GM12878 (cell line): ENCODE measurements at regions not wholly inside any gene's neighbourhood (a gene's known extent, or its start where the extent isn't known, plus 50 kb on each side); places are given as distances from the start of the nearest gene placed in this dataset.

Experiments
- ATAC-seq: fragments of 200-7000 bp; cut with Tn5 transposase; 3 replicates; pipeline ENCODE4 v1.9.1; 2020; ENCODE audit warnings: mild to moderate bottlenecking, moderate library complexity
- BruUV-seq: library from RNA; stranded (reverse); fragments of 400-500 nt; replicated peaks from 2 replicates; lab custom pipeline; 2021; lab: Mats Ljungman, UMichigan
- CTCF ChIA-PET: fragments of 300-600 bp; sonication (Branson Sonifier 250); formaldehyde crosslinking; extraction: SDS; loops from one replicate; lab custom pipeline; 2021; ENCODE audit warnings: inconsistent platforms; lab: Yijun Ruan, JAX
- POLR2A ChIA-PET: fragments of 350-600 bp; formaldehyde crosslinking; extraction: SDS; loops from one replicate; lab custom pipeline; 2021; ENCODE audit warnings: inconsistent platforms; lab: Charles Lee
- RAD21 ChIA-PET: fragments of 300-600 bp; sonication (Branson Sonifier 250); formaldehyde crosslinking; loops from one replicate; lab custom pipeline; 2023; ENCODE audit warnings: antibody characterized with exemption; ENCODE audit not compliant: unreplicated experiment; lab: Charles Lee
- SMC1A ChIA-PET: fragments of 300-600 bp; sonication (Branson Sonifier 250); formaldehyde crosslinking; loops from one replicate; lab custom pipeline; 2023; ENCODE audit not compliant: unreplicated experiment, uncharacterized antibody; lab: Charles Lee
- DNase-seq: peaks from one replicate; pipeline ENCODE4 v3.0.0-alpha.2; 2011; ENCODE audit warnings: low read depth, low spot score
- FAIRE-seq: peaks from 3 replicates; lab custom pipeline; 2011; peaks lifted over from hg19 to GRCh38; lab: Jason Lieb, UNC
- H2AFZ ChIP-seq: 2 replicates; pipeline ENCODE4 v1.6.0; 2011; ENCODE audit warnings: low read depth, low read length, control low read depth; ENCODE audit not compliant: control insufficient read depth
- H3K27ac ChIP-seq: 2 replicates; pipeline ENCODE4 v1.5.1; 2011; ENCODE audit warnings: control low read depth; ENCODE audit not compliant: control insufficient read depth, insufficient read depth
- H3K27me3 ChIP-seq, 2 experiments: replicated peaks in 1 of 2; 2 replicates each; pipeline versions ENCODE4 v1.6.0 to v1.6.1; 2011; ENCODE audit warnings: low read length in 1 of 2; ENCODE audit not compliant: control insufficient read depth in 2 of 2, insufficient read depth in 2 of 2
- H3K36me3 ChIP-seq, 2 experiments: 2 replicates each; pipeline ENCODE4 v1.5.1; 2011; ENCODE audit warnings: low read length in 1 of 2; ENCODE audit not compliant: control insufficient read depth in 2 of 2, insufficient read depth in 2 of 2
- H3K4me1 ChIP-seq: 2 replicates; pipeline ENCODE4 v1.6.1; 2011; ENCODE audit warnings: mild to moderate bottlenecking, low read length, moderate library complexity, mixed read lengths; ENCODE audit not compliant: control insufficient read depth, insufficient read depth
- H3K4me2 ChIP-seq: 2 replicates; pipeline ENCODE4 v1.6.0; 2011; ENCODE audit warnings: control low read depth; ENCODE audit not compliant: control insufficient read depth, insufficient read depth
- H3K4me3 ChIP-seq: fragments of 200-600 bp; sonication (generic); 2 replicates; pipeline ENCODE4 v1.5.1; 2016
- H3K79me2 ChIP-seq: 2 replicates; pipeline ENCODE4 v1.6.0; 2011; ENCODE audit warnings: low read length; ENCODE audit not compliant: control insufficient read depth, insufficient read depth
- H3K9ac ChIP-seq: 2 replicates; pipeline ENCODE4 v1.8.0; 2011; ENCODE audit warnings: low read length, control low read depth, mixed read lengths; ENCODE audit not compliant: control insufficient read depth, insufficient read depth
- H3K9me3 ChIP-seq: replicated peaks from 3 replicates; pipeline ENCODE4 v1.5.1; 2011; ENCODE audit warnings: mild to moderate bottlenecking, low read length; ENCODE audit not compliant: control insufficient read depth, insufficient read depth
- H4K20me1 ChIP-seq: 2 replicates; pipeline ENCODE4 v1.6.0; 2011; ENCODE audit not compliant: control insufficient read depth, insufficient read depth
- EED ChIP-seq: sonication (generic); IDR thresholded peaks from 2 replicates; pipeline ENCODE4 v1.6.1; 2016; ENCODE audit warnings: antibody characterized with exemption, low read depth
- GATAD2B ChIP-seq: fragments of 450-650 bp; conservative IDR thresholded peaks from 2 replicates; pipeline ENCODE4 v1.6.1; 2017; ENCODE audit warnings: low read depth, mild to moderate bottlenecking, moderate library complexity
- KAT2A ChIP-seq: conservative IDR thresholded peaks from 2 replicates; pipeline ENCODE4 v1.6.1; 2011; ENCODE audit warnings: low read depth, low read length; ENCODE audit not compliant: control insufficient read depth
- MTA2 ChIP-seq: fragments of 450-650 bp; IDR thresholded peaks from 2 replicates; pipeline ENCODE4 v1.6.1; 2016; ENCODE audit warnings: low read depth, mild to moderate bottlenecking, moderate library complexity
- SREBF1 ChIP-seq: IDR thresholded peaks from 2 replicates; pipeline ENCODE4 v1.6.1; 2012; ENCODE audit warnings: mild to moderate bottlenecking, low read length
- USF2 ChIP-seq: IDR thresholded peaks from 2 replicates; pipeline ENCODE4 v1.6.1; 2011; ENCODE audit warnings: low read depth, low read length, improper control_type of control experiment, borderline replicate concordance
- WGBS: methylation state at CpG from one replicate; pipeline ENCODE4 v1.1.6; 2016; ENCODE audit warnings: low lambda C conversion rate; ENCODE audit not compliant: insufficient replicate concordance, insufficient coverage; ENCODE audit errors: missing lambda C conversion rate; 5-methylcytosine and 5-hydroxymethylcytosine counted together
- in situ Hi-C: fragments of 300-500 bp; cut with MboI; formaldehyde crosslinking; loops from 9 replicates; pipeline ENCODE4 v1.14.3; 2018; ENCODE audit warnings: mixed read lengths
- intact Hi-C: fragments of 100-400 bp; cut with micrococcal nuclease; formaldehyde crosslinking; loops from one replicate; pipeline ENCODE4 v1.14.2; 2022; ENCODE audit not compliant: unreplicated experiment
- TF ChIP-seq, protein P1 (sequence below): fragments of 450-650 bp; IDR thresholded peaks from 2 replicates; pipeline ENCODE4 v1.6.1; 2017; ENCODE audit warnings: mild to moderate bottlenecking, moderate library complexity

GRCh38 chr18:4762330-4762729, 307.2 kb upstream of the DLGAP1 start (continued):
- TF ChIP-seq USF2 (no peak), SREBF1 (no peak), KAT2A (no peak), EED (no peak)
- TF ChIP-seq, protein P1, sequence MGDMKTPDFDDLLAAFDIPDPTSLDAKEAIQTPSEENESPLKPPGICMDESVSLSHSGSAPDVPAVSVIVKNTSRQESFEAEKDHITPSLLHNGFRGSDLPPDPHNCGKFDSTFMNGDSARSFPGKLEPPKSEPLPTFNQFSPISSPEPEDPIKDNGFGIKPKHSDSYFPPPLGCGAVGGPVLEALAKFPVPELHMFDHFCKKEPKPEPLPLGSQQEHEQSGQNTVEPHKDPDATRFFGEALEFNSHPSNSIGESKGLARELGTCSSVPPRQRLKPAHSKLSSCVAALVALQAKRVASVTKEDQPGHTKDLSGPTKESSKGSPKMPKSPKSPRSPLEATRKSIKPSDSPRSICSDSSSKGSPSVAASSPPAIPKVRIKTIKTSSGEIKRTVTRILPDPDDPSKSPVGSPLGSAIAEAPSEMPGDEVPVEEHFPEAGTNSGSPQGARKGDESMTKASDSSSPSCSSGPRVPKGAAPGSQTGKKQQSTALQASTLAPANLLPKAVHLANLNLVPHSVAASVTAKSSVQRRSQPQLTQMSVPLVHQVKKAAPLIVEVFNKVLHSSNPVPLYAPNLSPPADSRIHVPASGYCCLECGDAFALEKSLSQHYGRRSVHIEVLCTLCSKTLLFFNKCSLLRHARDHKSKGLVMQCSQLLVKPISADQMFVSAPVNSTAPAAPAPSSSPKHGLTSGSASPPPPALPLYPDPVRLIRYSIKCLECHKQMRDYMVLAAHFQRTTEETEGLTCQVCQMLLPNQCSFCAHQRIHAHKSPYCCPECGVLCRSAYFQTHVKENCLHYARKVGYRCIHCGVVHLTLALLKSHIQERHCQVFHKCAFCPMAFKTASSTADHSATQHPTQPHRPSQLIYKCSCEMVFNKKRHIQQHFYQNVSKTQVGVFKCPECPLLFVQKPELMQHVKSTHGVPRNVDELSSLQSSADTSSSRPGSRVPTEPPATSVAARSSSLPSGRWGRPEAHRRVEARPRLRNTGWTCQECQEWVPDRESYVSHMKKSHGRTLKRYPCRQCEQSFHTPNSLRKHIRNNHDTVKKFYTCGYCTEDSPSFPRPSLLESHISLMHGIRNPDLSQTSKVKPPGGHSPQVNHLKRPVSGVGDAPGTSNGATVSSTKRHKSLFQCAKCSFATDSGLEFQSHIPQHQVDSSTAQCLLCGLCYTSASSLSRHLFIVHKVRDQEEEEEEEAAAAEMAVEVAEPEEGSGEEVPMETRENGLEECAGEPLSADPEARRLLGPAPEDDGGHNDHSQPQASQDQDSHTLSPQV = no peak

DNA sequence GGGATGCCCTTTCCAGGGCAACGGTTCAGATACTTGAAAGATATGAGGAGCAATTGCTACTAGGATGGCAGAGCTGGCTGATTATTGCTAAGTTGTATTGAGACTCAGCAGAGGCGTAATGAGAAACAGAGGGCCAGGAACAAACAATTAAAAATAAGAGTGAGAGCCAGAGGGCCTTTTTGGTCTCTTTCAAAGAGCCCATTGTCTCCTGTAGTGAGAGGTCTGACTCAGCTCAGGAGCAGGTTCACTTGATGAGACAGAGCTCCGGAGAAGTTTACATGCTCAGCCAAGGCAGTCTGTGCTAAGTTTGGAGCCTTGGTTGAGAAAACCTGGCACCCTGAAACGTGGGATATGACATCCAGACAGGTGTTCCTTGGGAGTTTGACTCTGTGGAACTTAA, 303.9 kb upstream of the DLGAP1 start:
- H3K4me1 ChIP-seq = no peaks in the 10 kb centered on the region; the same call in 1 of the 2 replicates
- WGBS = 11% methylated on average over 4 of the region's 4 CpGs
- H3K79me2 ChIP-seq = no peaks in the 10 kb centered on the region
- no peaks in the 10 kb centered on the region for H3K27me3 ChIP-seq
- ChIA-PET CTCF (interaction anchor here (1.3 to 1.6 kb wide), 2 partner anchors 9 to 14 kb away, joined by 3 to 7 read pairs; no protein-coding TSS in a partner anchor), RAD21 (interaction anchor here (1.2 to 2.3 kb wide), 3 partner anchors 10 to 119 kb away, joined by 3 to 6 read pairs (median 4); no protein-coding TSS in a partner anchor), POLR2A (interaction anchor here (0.7 kb wide), 1 partner anchor 10 kb away, joined by 4 read pairs; no protein-coding TSS in a partner anchor)
- intact Hi-C loops = loop anchor here (5.0 to 10.0 kb wide), 3 partner anchors 234 to 302 kb away; partner anchors contain the start of gene DLGAP1
- H3K36me3 ChIP-seq = no peaks in the 10 kb centered on the region
- no peak overlapping the region for H3K4me3 ChIP-seq
- no peak overlapping the region for H3K9ac ChIP-seq
- no TSS peak for BruUV-seq
- FAIRE-seq = no peak
- no peaks in the 10 kb centered on the region for H4K20me1 ChIP-seq
- in situ Hi-C loops = no loop called here
- H2AFZ ChIP-seq = no peak overlapping the region
- no peak overlapping the region for H3K27ac ChIP-seq
- TF ChIP-seq GATAD2B (no peak), MTA2 (peak; percentile 57)
- TF ChIP-seq, all 136 proteins: peak for 1
- Histone ChIP-seq H3K4me2 (0 out of 2 replicates have a peak overlapping the region, but pooled peaks have one; percentile 17), H3K9me3 (no peaks in the 10 kb centered on the region; the same call in 2 of the 3 replicates)
- DNase-seq (no peak), ATAC-seq (peak; percentile 53)
- SMC1A ChIA-PET = interaction anchor here (0.8 to 4.8 kb wide), 7 partner anchors 8 to 298 kb away, joined by 3 to 20 read pairs (median 4); no protein-coding TSS in a partner anchor
